ENCODE measurements at regions not wholly inside any gene's neighbourhood (a gene's known extent, or its start where the extent isn't known, plus 50 kb on each side); places are given as distances from the start of the nearest gene placed in this dataset.

- TF ChIP-seq POLR2A (IDR thresholded peaks at IDR 0.05; ENCODE audit: low read depth, low read length) = no peak
- no peak for TF ChIP-seq POLR2AphosphoS5 (IDR thresholded peaks at IDR 0.05; ENCODE audit: low read depth, low read length)
These were observed 90.6 kb downstream of the POU3F3 start for GRCh38 chr2:104944495-104944894.
